GM12891 (cell line): ENCODE measurements at regions not wholly inside any gene's neighbourhood (a gene's known extent, or its start where the extent isn't known, plus 50 kb on each side); places are given as distances from the start of the nearest gene placed in this dataset.

Source experiments
- POLR2A ChIP-seq: IDR thresholded peaks from 2 replicates; pipeline ENCODE4 v1.6.1; 2011; ENCODE audit warnings: low read depth, low read length, control low read depth
- SPI1 ChIP-seq: IDR thresholded peaks from 2 replicates; pipeline ENCODE4 v1.6.1; 2011; ENCODE audit warnings: low read depth, low read length, control low read depth

DNA sequence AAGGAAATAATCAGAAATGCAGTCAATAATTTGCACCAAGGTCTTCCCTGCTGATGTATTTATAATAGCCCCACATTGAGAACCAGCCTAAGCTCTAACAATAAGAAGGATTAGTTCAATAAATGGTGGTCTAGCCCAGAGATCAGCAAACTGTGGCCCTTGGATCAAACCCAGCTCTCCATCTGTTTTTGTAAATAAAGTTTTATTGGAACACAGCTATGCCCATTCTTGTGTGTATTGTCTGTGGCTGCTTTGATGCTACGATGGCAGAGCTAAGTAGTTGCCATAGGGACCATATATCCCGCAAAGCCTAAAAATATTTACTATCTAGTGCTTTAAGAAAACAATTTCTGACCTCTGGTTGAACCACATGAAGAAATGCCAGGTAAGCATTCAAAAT, 154.9 kb downstream of the EMX2 start:
- TF ChIP-seq SPI1 (no peak), POLR2A (no peak)
